ENCODE measurements at regions not wholly inside any gene's neighbourhood (a gene's known extent, or its start where the extent isn't known, plus 50 kb on each side); places are given as distances from the start of the nearest gene placed in this dataset.

DNA sequence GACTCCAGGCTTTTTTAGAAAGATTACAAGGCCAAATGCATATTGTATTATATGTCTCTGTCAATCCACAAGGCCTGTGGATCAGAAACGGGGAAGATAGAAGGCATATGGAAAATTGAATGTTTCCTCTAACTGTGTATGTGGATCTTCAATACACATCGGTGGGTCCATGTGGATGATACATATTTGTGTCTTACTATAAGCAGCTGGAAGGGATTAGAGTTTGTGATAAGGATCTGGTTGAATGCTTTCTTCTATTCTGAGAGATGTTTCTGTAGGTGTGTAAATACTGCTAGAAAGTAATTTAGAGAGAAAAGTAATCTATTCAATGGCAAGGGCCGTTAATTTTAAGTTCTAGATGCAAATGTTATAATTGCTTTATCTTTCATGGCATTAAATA is 137.8 kb upstream of the AKR1E2 start:
- Histone ChIP-seq H3K27ac (ENCODE audit: insufficient read depth, low read depth, low read length) (no peak overlapping the region), H3K36me3 (ENCODE audit: control insufficient read depth in 2 of 2, extremely low read depth in 1 of 2, insufficient read depth in 2 of 2, low read length in 2 of 2) (no peaks in the 10 kb centered on the region), H3K9me3 (replicated peaks; ENCODE audit: control insufficient read depth, insufficient read depth, low read length) (no peaks in the 10 kb centered on the region), H3K4me3 (replicated peaks in 1 of 3; ENCODE audit: insufficient read depth in 1 of 3, low read depth in 1 of 3, low read length in 3 of 3) (no peak overlapping the region), H3K27me3 (ENCODE audit: control insufficient read depth in 2 of 2, insufficient read depth in 2 of 2, low read length in 2 of 2) (no peaks in the 10 kb centered on the region), H4K20me1 (replicated peaks; ENCODE audit: control insufficient read depth, extremely low read depth, insufficient read depth, low read length) (no peaks in the 10 kb centered on the region), H3K4me2 (ENCODE audit: insufficient read depth, low read length) (no peak overlapping the region), H3K9ac (replicated peaks; ENCODE audit: extremely low read depth, insufficient read depth, low read length) (no peak overlapping the region), H3K79me2 (ENCODE audit: control insufficient read depth, insufficient read depth, low read length) (no peaks in the 10 kb centered on the region), H2AFZ (ENCODE audit: low read depth, low read length) (no peak overlapping the region), H3K9me1 (replicated peaks; ENCODE audit: control insufficient read depth, extremely low read depth, insufficient read depth, low read length) (no peaks in the 10 kb centered on the region), H3K4me1 (ENCODE audit: control insufficient read depth, extremely low read depth, insufficient read depth, low read length) (peaks cover 3% of the 10 kb centered on the region)
- dilution Hi-C loops (cut with MboI; ENCODE audit: extremely low pct_ligation_motif_present, low sequenced_read_pairs) (no loop called here), intact Hi-C loops (cut with micrococcal nuclease) (no loop called here)
- ChIA-PET CTCF (no interaction called here), POLR2A (no interaction called here)
- no peak for TF ChIP-seq FOS (IDR thresholded peaks at IDR 0.05; ENCODE audit: borderline replicate concordance, insufficient read depth, low read length)
- TF ChIP-seq, protein P1, sequence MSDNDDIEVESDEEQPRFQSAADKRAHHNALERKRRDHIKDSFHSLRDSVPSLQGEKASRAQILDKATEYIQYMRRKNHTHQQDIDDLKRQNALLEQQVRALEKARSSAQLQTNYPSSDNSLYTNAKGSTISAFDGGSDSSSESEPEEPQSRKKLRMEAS (IDR thresholded peaks at IDR 0.05; ENCODE audit: insufficient read depth, insufficient read length), result no peak
- no peak for TF ChIP-seq EZH2 (IDR thresholded peaks at IDR 0.05; ENCODE audit: borderline replicate concordance, low read depth, low read length, severe bottlenecking)
- TF ChIP-seq POLR2A (IDR thresholded peaks at IDR 0.05; ENCODE audit: low read depth, low read length), result no peak
- no peak for TF ChIP-seq CTCF (IDR thresholded peaks at IDR 0.05; ENCODE audit: extremely low read depth in 1 of 2, insufficient read depth in 1 of 2, low read depth in 1 of 2, low read length in 2 of 2)
- no peak for TF ChIP-seq MYC (IDR thresholded peaks at IDR 0.05; ENCODE audit: low read depth, low read length)
- no peak for TF ChIP-seq POLR2AphosphoS5 (IDR thresholded peaks at IDR 0.05; ENCODE audit: insufficient read depth, low read depth, low read length)
- TF ChIP-seq JUN (IDR thresholded peaks at IDR 0.05; ENCODE audit: borderline replicate concordance, insufficient read depth, insufficient read length, low read depth), result no peak
- TF ChIP-seq GATA2 (IDR thresholded peaks at IDR 0.05; ENCODE audit: insufficient read depth, insufficient read length, low read depth, low read length), result no peak
- FAIRE-seq, result no peak
- no peak for DNase-seq (ENCODE audit: low read depth, low spot score)
- no TSS peak for BruUV-seq (replicated peaks)
